K562 (cell line): ENCODE measurements at regions not wholly inside any gene's neighbourhood (a gene's known extent, or its start where the extent isn't known, plus 50 kb on each side); places are given as distances from the start of the nearest gene placed in this dataset.

Experiments used
- ATAC-seq: fragments of 200-7000 bp; cut with Tn5 transposase; 3 replicates; pipeline ENCODE4 v1.9.1; 2020; ENCODE audit warnings: moderate library complexity
- BruUV-seq: library from RNA; stranded (reverse); fragments of 400-500 nt; replicated peaks from 2 replicates; lab custom pipeline; 2021; lab: Mats Ljungman, UMichigan
- CTCF ChIA-PET: fragments of 300-600 bp; formaldehyde crosslinking; extraction: SDS; loops from one replicate; lab custom pipeline; 2021; ENCODE audit warnings: low intra/inter-chr PET ratio; lab: Yijun Ruan, JAX
- POLR2A ChIA-PET: fragments of 300-600, 350-650 bp; sonication (Branson Sonifier 250); formaldehyde crosslinking; extraction: SDS; loops from one replicate; lab custom pipeline; 2021; ENCODE audit warnings: antibody characterized with exemption, inconsistent platforms; lab: Yijun Ruan, JAX
- DNase-seq, 4 experiments: peaks; one replicate each; pipeline versions ENCODE4 v3.0.0 to v3.0.0-alpha.2; 2011 to 2018; ENCODE audit warnings: low spot score in 3 of 4, mixed read lengths in 3 of 4; ENCODE audit errors: extremely low read depth in 1 of 4
- FAIRE-seq: peaks from 2 replicates; lab custom pipeline; 2011; peaks lifted over from hg19 to GRCh38; lab: Jason Lieb, UNC
- H2AFZ ChIP-seq: 2 replicates; pipeline ENCODE4 v1.6.0; 2011; ENCODE audit warnings: low read depth, low read length, control low read depth, inconsistent platforms
- H3K27ac ChIP-seq: fragments of 200-600 bp; 3 replicates; pipeline ENCODE4 v1.8.0; 2011; ENCODE audit warnings: low read depth, mild to moderate bottlenecking, control low read depth, inconsistent platforms, low read length, moderate library complexity, mixed read lengths; ENCODE audit errors: extremely low read depth
- H3K27me3 ChIP-seq, 2 experiments: fragments of 300-600 bp in 1 of 2; 2 replicates in 1 of 2; 3 replicates in 1 of 2; pipeline versions ENCODE4 v1.6.0 to v1.8.0; 2011; ENCODE audit warnings: inconsistent platforms in 2 of 2, low read length in 2 of 2, mild to moderate bottlenecking in 1 of 2, mixed read lengths in 1 of 2, moderate library complexity in 1 of 2; ENCODE audit not compliant: control insufficient read depth in 2 of 2, insufficient read depth in 2 of 2
- H3K36me3 ChIP-seq: fragments of 300-600 bp; 3 replicates; pipeline ENCODE4 v1.8.0; 2011; ENCODE audit warnings: mild to moderate bottlenecking, low read length, inconsistent platforms; ENCODE audit not compliant: control insufficient read depth, insufficient read depth
- H3K4me1 ChIP-seq, 2 experiments: fragments of 200-600 bp in 1 of 2; replicated peaks in 1 of 2; 2 replicates in 1 of 2; 3 replicates in 1 of 2; pipeline versions ENCODE4 v1.5.1 to v1.8.0; 2011; ENCODE audit warnings: inconsistent platforms in 2 of 2, low read length in 2 of 2, mild to moderate bottlenecking in 1 of 2, mixed read lengths in 1 of 2, moderate library complexity in 1 of 2; ENCODE audit not compliant: control insufficient read depth in 2 of 2, insufficient read depth in 2 of 2
- H3K4me2 ChIP-seq: 2 replicates; pipeline ENCODE4 v1.6.1; 2011; ENCODE audit warnings: low read length, control low read depth, inconsistent platforms, mixed read lengths; ENCODE audit not compliant: insufficient read depth
- H3K4me3 ChIP-seq: fragments of 200-600 bp; sonication (generic), shearing (Covaris generic); 2 replicates; pipeline ENCODE4 v1.5.1; 2016; ENCODE audit warnings: control low read depth, inconsistent platforms
- H3K79me2 ChIP-seq: fragments of 200-600 bp; 3 replicates; pipeline ENCODE4 v1.8.0; 2011; ENCODE audit warnings: low read length, inconsistent platforms; ENCODE audit not compliant: control insufficient read depth, insufficient read depth
- H3K9ac ChIP-seq, 2 experiments: 2 replicates each; pipeline versions ENCODE4 v1.6.0 to v1.6.1; 2011; ENCODE audit warnings: low read depth in 2 of 2, low read length in 2 of 2, control low read depth in 1 of 2, inconsistent platforms in 1 of 2, mild to moderate bottlenecking in 1 of 2, mixed read lengths in 1 of 2; ENCODE audit not compliant: insufficient read depth in 1 of 2
- H3K9me1 ChIP-seq: one replicate; pipeline ENCODE4 v1.6.0; 2011; ENCODE audit warnings: inconsistent platforms, mild to moderate bottlenecking, low read length, moderate library complexity; ENCODE audit not compliant: control insufficient read depth, insufficient read depth
- H3K9me3 ChIP-seq: replicated peaks from 2 replicates; pipeline ENCODE4 v1.5.1; 2011; ENCODE audit warnings: low read depth, low read length, inconsistent platforms; ENCODE audit not compliant: control insufficient read depth, insufficient read depth
- H4K20me1 ChIP-seq: replicated peaks from 2 replicates; pipeline ENCODE4 v1.6.1; 2011; ENCODE audit warnings: low read length, inconsistent platforms, mixed read lengths; ENCODE audit not compliant: control insufficient read depth, insufficient read depth
- CBFB ChIP-seq: sonication (generic); formaldehyde crosslinking; IDR thresholded peaks from 2 replicates; pipeline ENCODE4 v1.4.0; 2020; ENCODE audit warnings: mild to moderate bottlenecking, missing genetic modification reagents
- CREM ChIP-seq: IDR thresholded peaks from 2 replicates; pipeline ENCODE4 v1.6.1; 2014; ENCODE audit warnings: antibody characterized with exemption, low read depth
- E2F3 ChIP-seq: fragments of 250-450 bp; sonication (Bioruptor Pico); IDR thresholded peaks from 2 replicates; pipeline ENCODE4 v1.4.0; 2020; ENCODE audit warnings: mild to moderate bottlenecking
- EZH2 ChIP-seq: IDR thresholded peaks from 2 replicates; pipeline ENCODE4 v1.6.1; 2012; ENCODE audit warnings: low read depth, mild to moderate bottlenecking, inconsistent platforms, low read length, borderline replicate concordance
- KAT2B ChIP-seq: IDR thresholded peaks from one replicate; pipeline ENCODE4 v1.6.1; 2012; ENCODE audit warnings: low read depth, mild to moderate bottlenecking, control low read depth, inconsistent platforms, low read length, moderate library complexity
- NFIC ChIP-seq: fragments of 450-650 bp; IDR thresholded peaks from 2 replicates; pipeline ENCODE4 v1.6.1; 2017; ENCODE audit warnings: mild to moderate bottlenecking, inconsistent platforms
- POLR2A ChIP-seq: fragments of 450-650 bp; conservative IDR thresholded peaks from 2 replicates; pipeline ENCODE4 v1.6.1; 2016
- SNAPC5 ChIP-seq: fragments of 250-450 bp; sonication (Bioruptor Pico); IDR thresholded peaks from 2 replicates; pipeline ENCODE4 v1.8.0; 2021; ENCODE audit warnings: moderate library complexity, mild to moderate bottlenecking, inconsistent platforms
- SOX6 ChIP-seq: fragments of 450-650 bp; IDR thresholded peaks from 2 replicates; pipeline ENCODE4 v1.6.1; 2014; ENCODE audit warnings: mild to moderate bottlenecking
- TBL1XR1 ChIP-seq, 2 experiments: IDR thresholded peaks; 2 replicates each; pipeline ENCODE4 v1.6.1; 2012; ENCODE audit warnings: improper control_type of control experiment in 2 of 2, low read length in 2 of 2, mild to moderate bottlenecking in 1 of 2
- ZBTB5 ChIP-seq: fragments of 450-650 bp; IDR thresholded peaks from 2 replicates; pipeline ENCODE4 v1.6.1; 2017; ENCODE audit warnings: antibody characterized with exemption
- ZNF277 ChIP-seq: fragments of 250-450 bp; sonication (Bioruptor Pico); IDR thresholded peaks from 2 replicates; pipeline ENCODE4 v1.8.0; 2022; ENCODE audit warnings: inconsistent platforms, mild to moderate bottlenecking, moderate library complexity, borderline replicate concordance
- ZNF695 ChIP-seq: fragments of 450-650 bp; formaldehyde crosslinking; IDR thresholded peaks from 2 replicates; pipeline ENCODE4 v1.4.0; 2020; ENCODE audit warnings: mild to moderate bottlenecking, moderate library complexity
- WGBS: fragments of 100-300 bp; shearing (Covaris generic); methylation state at CpG from one replicate; pipeline ENCODE4 v1.1.6; 2016; ENCODE audit warnings: low coverage, mixed read lengths; ENCODE audit not compliant: insufficient coverage; ENCODE audit errors: missing lambda C conversion rate; 5-methylcytosine and 5-hydroxymethylcytosine counted together
- in situ Hi-C: fragments of 300-500 bp; cut with MboI; formaldehyde crosslinking; loops from 4 replicates; pipeline ENCODE4 v1.15.0; 2018; ENCODE audit warnings: inconsistent platforms, mixed read lengths
- intact Hi-C: fragments of 100-400 bp; cut with micrococcal nuclease; formaldehyde crosslinking; loops from 2 replicates; pipeline ENCODE4 v1.14.2; 2022

- intact Hi-C loops: no loop called here
- no peaks in the 10 kb centered on the region for H4K20me1 ChIP-seq
- H3K27me3 ChIP-seq: peaks cover 0 to under 1% of the 10 kb centered on the region in 2 experiments; a peak in 1 of 5 replicates
- DNase-seq (no peak), FAIRE-seq (no peak), ATAC-seq (no peak)
- no peak overlapping the region for H3K9ac ChIP-seq
- H3K27ac ChIP-seq: no peak overlapping the region
- H3K4me2 ChIP-seq: no peak overlapping the region
- H3K4me1 ChIP-seq: no peaks in the 10 kb centered on the region
- TF ChIP-seq CREM (no peak), KAT2B (no peak), CBFB (CRISPR knock-in tag) (no peak), EZH2 (no peak), ZNF277 (CRISPR knock-in tag) (no peak), SOX6 (no peak), POLR2A (no peak), ZNF695 (CRISPR knock-in tag) (no peak), TBL1XR1 (IDR thresholded peaks at IDR 0.05; ENCODE audit: low read length in 2 of 2) (no peak), E2F3 (CRISPR knock-in tag) (no peak), NFIC (no peak), ZBTB5 (no peak), SNAPC5 (CRISPR knock-in tag) (no peak)
- no TSS peak for BruUV-seq
- no peak overlapping the region for H2AFZ ChIP-seq
- POLR2A ChIA-PET: no interaction called here
- WGBS: 0% methylated on average over 5 of the region's 5 CpGs
- CTCF ChIA-PET: no interaction called here
- no peaks in the 10 kb centered on the region for H3K9me1 ChIP-seq
- in situ Hi-C loops: no loop called here
- H3K79me2 ChIP-seq: no peaks in the 10 kb centered on the region
- no peaks in the 10 kb centered on the region for H3K36me3 ChIP-seq
- H3K4me3 ChIP-seq: no peak overlapping the region
- H3K9me3 ChIP-seq: no peaks in the 10 kb centered on the region
Measured at GRCh38 chr15:25609371-25609770, 170.5 kb upstream of the UBE3A start.
